IPS-18c (cell line): ENCODE measurements at regions not wholly inside any gene's neighbourhood (a gene's known extent, or its start where the extent isn't known, plus 50 kb on each side); places are given as distances from the start of the nearest gene placed in this dataset.

Source experiments
- H3K4me3 ChIP-seq: 2 replicates; pipeline ENCODE4 v1.7.0; 2013; ENCODE audit warnings: low read depth, mild to moderate bottlenecking, low read length, moderate library complexity; ENCODE audit not compliant: insufficient read depth
- H3K9me3 ChIP-seq: one replicate; pipeline ENCODE4 v1.6.1; 2013; ENCODE audit warnings: mild to moderate bottlenecking, low read length, moderate library complexity; ENCODE audit not compliant: control insufficient read depth, insufficient read depth

DNA sequence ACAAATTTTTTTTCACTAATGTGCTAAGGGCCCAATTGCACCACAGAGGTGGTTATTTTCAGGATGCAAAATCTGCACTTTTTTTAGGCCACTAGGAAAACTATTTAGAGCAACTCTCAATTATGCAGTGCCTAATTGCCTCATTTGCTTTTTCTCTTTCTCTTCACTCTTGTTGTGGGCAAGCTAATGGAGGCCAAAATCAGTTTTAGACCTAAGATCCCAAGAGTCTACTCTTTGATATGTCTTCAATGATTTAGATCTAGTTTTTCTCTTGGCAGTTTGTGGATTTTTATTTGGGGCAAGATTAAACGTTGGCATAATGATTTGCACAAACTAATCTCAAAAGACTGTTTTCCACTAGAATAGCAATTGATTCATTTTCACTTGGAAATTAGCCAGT lies 1996.9 kb downstream of the LRRC4C start:
- no peak overlapping the region for H3K4me3 ChIP-seq
- no peaks in the 10 kb centered on the region for H3K9me3 ChIP-seq

DNA sequence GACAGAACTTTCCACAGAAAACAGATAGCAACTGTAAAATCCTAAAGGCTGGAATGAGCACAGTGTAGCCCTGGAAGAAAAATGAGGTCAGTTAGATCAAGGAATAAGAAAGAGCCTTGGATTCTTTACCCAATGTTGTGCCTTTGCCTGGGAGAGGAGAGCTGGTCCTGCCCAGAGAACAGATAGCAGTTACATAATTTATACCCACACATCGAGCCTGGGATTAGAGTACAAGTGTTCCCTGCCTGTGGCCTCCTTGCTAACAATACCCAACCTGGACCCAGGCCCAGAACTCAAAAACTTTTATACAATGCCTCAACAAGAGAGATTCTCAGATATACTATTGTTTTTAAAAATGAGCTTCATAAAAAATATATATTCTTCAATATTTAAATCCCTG lies 1998.4 kb downstream of the LRRC4C start:
- H3K9me3 ChIP-seq, result no peaks in the 10 kb centered on the region
- no peak overlapping the region for H3K4me3 ChIP-seq

DNA sequence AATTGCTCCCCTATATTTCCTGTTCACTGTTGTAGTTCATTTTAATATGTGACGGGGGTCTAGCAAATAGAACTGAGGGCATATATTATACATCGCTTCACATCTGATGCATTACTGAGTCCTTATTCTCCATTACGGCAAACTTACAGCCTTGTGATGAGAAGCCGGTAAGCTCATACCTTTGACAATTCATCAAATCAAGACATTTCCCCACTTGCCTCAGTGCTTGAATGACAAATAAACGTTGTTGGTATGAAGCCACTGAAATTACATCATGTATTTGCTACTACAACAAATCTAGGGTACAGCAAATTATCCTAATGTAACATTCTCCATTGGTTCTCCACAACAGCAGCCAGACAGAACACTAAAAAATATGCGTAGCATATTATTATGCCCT lies 1999.8 kb downstream of the LRRC4C start:
- no peak overlapping the region for H3K4me3 ChIP-seq
- no peaks in the 10 kb centered on the region for H3K9me3 ChIP-seq

GRCh38 chr11:39458481-39458880 lies 2001.0 kb downstream of the LRRC4C start:
- Histone ChIP-seq H3K4me3 (no peak overlapping the region), H3K9me3 (no peaks in the 10 kb centered on the region)

- Histone ChIP-seq H3K9me3 (peaks cover 2% of the 10 kb centered on the region), H3K4me3 (no peak overlapping the region)
Measured at GRCh38 chr11:39443424-39444022, 2015.9 kb downstream of the LRRC4C start.

DNA sequence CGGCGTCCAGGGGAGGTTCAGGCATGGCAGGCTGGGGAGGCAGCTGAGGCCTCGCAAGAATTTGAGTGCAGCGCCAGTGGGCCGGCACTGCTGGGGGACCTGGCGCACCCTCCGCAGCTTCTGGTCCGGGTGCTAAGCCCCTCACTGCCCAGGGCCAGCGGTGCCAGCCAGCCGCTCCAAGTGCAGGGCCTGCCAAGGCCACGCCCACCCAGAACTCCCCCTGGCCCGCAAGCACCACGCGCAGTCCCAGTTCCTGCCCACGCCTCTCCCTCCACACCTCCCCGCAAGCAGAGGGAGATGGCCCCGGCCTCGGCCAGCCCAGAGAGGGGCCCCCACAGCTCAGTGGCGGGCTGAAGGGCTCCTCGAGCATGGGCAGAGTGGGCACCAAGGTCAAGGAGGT lies 2017.3 kb downstream of the LRRC4C start:
- no peaks in the 10 kb centered on the region for H3K9me3 ChIP-seq

DNA sequence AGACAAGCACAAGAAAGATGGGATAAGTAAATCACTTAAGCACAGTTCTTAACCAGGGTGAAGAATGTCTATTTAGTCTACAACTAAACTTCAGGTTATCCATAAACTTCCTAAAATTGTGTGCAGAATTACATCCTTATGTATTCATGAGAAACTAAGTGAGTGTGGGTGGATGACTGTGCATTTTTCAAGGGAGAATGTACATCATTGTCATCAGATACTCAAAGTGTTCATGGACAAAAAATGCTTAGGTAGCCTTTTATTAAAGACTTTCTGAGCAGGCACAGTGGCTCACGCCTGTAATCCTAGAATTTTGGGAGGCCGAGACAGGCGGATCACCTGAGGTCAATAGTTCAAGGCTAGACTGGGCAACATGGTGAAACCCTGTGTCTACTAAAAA lies 2023.8 kb downstream of the LRRC4C start:
- no peak overlapping the region for H3K4me3 ChIP-seq
- H3K9me3 ChIP-seq, result no peaks in the 10 kb centered on the region

More for the DNA sequence above, 2017.3 kb downstream of the LRRC4C start:
- H3K4me3 ChIP-seq, result no peak overlapping the region

DNA sequence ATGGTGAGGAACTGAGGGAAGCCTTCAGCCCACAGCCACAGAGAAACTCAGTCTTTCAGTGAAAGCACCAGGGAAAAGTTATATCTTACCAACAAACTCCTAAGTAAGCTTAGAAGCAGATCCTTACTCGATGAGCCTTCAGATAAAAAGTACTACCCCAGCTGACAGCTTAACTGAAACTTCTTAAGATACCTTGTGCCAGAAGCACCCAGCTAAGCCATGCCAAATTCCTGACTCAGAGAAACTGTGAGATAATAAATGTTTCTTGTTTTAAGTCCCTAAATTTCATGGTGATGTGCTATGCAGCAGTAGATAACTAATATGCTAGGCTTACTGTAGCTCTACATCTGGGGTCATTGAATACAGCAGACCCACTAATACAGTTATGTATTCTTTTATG lies 2025.0 kb downstream of the LRRC4C start:
- no peaks in the 10 kb centered on the region for H3K9me3 ChIP-seq

GRCh38 chr11:39432929-39433328 lies 2026.5 kb downstream of the LRRC4C start:
- H3K4me3 ChIP-seq, result no peak overlapping the region
- H3K9me3 ChIP-seq, result no peaks in the 10 kb centered on the region

More for the DNA sequence above, 2025.0 kb downstream of the LRRC4C start:
- no peak overlapping the region for H3K4me3 ChIP-seq

DNA sequence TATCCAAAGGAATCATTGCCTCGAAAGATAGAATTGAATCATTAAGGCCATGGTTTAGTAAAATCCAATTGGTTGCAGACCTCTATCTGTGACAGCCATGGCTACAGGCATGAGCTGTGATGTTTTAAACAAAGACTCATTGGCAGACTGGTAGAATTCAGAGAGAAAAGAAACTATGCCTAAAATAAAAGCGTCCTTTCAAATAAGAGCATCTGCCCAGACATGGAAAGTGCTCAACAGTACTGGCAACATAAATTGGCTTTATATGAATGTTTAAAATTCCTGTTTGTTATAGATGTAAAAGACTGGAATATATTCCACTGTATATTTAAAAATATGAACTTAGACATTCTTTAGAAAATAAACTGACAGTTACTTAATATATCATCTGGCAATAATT lies 2034.2 kb downstream of the LRRC4C start:
- Histone ChIP-seq H3K4me3 (no peak overlapping the region), H3K9me3 (no peaks in the 10 kb centered on the region)

GRCh38 chr11:39412117-39412516 lies 2047.3 kb downstream of the LRRC4C start:
- no peak overlapping the region for H3K4me3 ChIP-seq
- H3K9me3 ChIP-seq, result peaks cover 2% of the 10 kb centered on the region

- Histone ChIP-seq H3K9me3 (peaks cover 2% of the 10 kb centered on the region), H3K4me3 (no peak overlapping the region)
Measured at GRCh38 chr11:39385911-39386310, 2073.5 kb downstream of the LRRC4C start.

- Histone ChIP-seq H3K4me3 (no peak overlapping the region), H3K9me3 (no peaks in the 10 kb centered on the region)
Measured at GRCh38 chr11:39374963-39375698, 2084.3 kb downstream of the LRRC4C start.

DNA sequence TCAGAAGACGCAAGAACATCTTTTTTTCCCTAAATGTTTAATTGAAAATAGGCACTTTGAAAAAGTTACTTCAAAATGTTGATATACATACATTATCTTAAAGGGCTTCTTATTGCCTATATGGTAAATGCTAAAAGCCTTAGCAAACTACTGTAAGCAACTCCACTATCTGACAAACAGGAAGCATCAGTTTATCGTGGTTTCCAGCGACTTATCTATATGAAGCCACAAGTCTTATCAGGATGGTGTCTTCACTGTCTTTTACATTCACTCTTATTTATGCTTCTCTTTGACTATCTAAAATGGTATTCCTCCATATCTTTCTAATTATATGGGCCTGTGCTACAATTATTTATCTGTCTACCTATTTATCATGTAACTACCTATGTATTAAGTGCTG lies 2091.9 kb downstream of the LRRC4C start:
- Histone ChIP-seq H3K9me3 (no peaks in the 10 kb centered on the region), H3K4me3 (no peak overlapping the region)

DNA sequence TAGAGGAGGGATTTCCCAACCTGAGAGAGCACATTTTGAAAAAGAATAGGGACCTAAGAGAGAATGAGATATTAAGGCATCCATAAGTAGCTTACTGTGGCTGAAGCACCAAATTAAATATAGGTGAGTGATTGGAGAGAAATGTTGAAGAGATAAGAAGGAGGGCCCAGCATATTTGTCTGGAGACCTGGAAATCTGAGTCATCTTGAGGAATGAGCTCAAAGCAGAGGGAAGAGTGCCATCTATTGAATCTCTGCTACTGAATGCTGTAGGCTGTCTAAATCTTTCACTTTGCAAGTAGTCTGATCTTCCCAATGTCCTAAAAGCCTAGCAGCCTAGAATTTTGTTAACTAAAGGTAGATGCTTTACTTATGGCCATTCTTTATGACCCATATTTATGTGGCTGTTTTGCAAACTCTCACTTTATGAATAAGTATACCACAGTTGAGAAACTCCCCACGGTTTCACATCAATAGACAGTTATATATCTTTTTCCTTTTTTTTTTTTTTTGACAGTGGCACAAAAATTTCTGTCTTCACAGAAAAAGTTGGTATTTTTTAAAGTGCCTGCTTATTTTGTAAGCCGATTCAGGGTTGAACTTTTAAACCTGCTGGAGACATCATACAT lies 2093.5 kb downstream of the LRRC4C start:
- Histone ChIP-seq H3K9me3 (no peaks in the 10 kb centered on the region), H3K4me3 (no peak overlapping the region)

GRCh38 chr11:39363571-39363970 lies 2095.9 kb downstream of the LRRC4C start:
- H3K4me3 ChIP-seq, result no peak overlapping the region
- H3K9me3 ChIP-seq, result no peaks in the 10 kb centered on the region

DNA sequence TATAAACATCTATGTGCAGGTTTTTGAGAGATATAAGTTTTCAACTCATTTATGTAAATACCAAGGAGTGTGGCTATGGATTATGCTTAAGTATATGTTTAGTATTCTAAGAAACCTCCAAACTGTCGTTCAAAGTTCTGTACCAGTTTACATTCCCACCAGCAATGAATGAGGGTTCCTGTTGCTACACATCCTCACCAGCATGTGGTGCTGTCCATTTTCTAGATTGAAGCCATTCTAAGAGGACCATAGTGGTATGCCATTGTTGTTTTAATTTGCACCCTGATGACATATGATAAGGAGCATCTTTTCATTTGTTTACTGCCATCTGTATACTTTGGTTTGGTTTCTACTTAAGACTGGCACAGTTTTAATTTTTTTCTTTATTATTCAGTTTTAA lies 2097.9 kb downstream of the LRRC4C start:
- Histone ChIP-seq H3K4me3 (no peak overlapping the region), H3K9me3 (no peaks in the 10 kb centered on the region)

DNA sequence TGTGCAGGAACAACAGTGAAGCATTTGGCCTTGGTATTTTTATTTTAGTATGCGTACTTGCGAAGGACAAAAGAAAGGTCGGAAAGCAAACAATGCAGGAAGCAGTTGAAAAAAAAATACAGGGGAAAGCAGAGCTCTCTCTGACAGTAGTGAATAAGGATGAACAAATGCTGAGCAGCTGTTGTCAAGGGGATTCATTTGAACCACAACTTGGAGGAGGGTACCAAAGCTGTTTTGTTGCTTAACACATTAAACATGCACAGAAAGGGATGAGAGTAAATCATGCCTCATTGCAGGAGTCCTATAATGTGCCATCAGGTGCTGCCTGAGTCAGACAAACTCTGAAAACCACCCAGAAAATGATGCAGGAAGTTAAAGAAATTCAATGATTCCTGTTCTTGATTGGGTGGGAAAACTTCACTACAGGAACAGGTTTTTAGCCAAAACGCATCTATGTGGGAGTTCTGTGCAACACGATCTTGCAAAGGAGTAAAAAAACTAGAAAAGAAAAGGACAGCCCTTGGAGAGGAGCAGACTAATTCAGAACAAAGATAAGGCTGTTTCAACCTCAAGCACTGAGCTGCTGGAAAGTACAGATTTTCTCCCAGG lies 2113.5 kb downstream of the LRRC4C start:
- Histone ChIP-seq H3K4me3 (no peak overlapping the region), H3K9me3 (no peaks in the 10 kb centered on the region)
